GM23248 (cell line): ENCODE measurements at regions not wholly inside any gene's neighbourhood (a gene's known extent, or its start where the extent isn't known, plus 50 kb on each side); places are given as distances from the start of the nearest gene placed in this dataset.

Source experiments
- EZH2 ChIP-seq: fragments of 200-600 bp; sonication (generic); IDR thresholded peaks from 2 replicates; pipeline ENCODE4 v1.6.1; 2018; ENCODE audit warnings: antibody characterized with exemption, mild to moderate bottlenecking; ENCODE audit not compliant: insufficient read depth, poor library complexity, severe bottlenecking
- EZH2phosphoT487 ChIP-seq: fragments of 200-600 bp; sonication (generic); IDR thresholded peaks from 2 replicates; pipeline ENCODE4 v1.6.1; 2018; ENCODE audit warnings: antibody characterized with exemption, moderate library complexity, mild to moderate bottlenecking, low read depth; ENCODE audit not compliant: insufficient read depth

DNA sequence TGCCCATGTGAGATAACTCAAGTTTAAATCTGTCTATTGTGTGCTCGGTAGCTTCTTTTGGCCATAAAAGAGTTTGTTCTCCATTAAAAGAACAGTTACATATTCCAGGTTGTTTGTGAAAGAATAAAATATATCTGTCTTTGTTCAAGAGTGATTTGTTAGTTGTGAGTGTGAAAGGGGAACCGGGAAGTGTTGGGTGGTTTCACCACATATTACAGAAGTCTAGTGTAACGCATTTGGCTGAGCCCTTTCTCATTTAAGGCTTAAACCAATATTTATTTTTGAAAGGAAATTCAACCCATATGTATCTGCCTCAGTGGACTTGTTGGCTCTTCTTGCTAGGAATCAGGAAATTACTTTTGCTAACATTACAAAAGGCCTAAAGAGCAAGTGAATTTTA, 54.1 kb upstream of the DMRTA1 start:
- TF ChIP-seq EZH2 (no peak), EZH2phosphoT487 (no peak)
